Prostate gland (tissue), 2 donors: ENCODE measurements at regions not wholly inside any gene's neighbourhood (a gene's known extent, or its start where the extent isn't known, plus 50 kb on each side); places are given as distances from the start of the nearest gene placed in this dataset.

Experiments
- DNase-seq: peaks from one replicate; pipeline ENCODE4 v3.0.0-alpha.2; 2019; ENCODE audit warnings: low spot score
- H3K27ac ChIP-seq, 2 donors: fragments of 200-600 bp; sonication (generic); 2 replicates each; pipeline ENCODE4 v1.5.1; 2017 to 2019
- H3K27me3 ChIP-seq: fragments of 200-600 bp; sonication (generic); replicated peaks from 2 replicates; pipeline ENCODE4 v1.5.1; 2019; ENCODE audit not compliant: insufficient read depth
- H3K36me3 ChIP-seq, 2 donors: fragments of 200-600 bp; sonication (generic); 1 replicate in 1 of 2; 2 replicates in 1 of 2; pipeline versions ENCODE4 v1.5.1 to v1.8.1; 2017 to 2019
- H3K4me1 ChIP-seq: fragments of 200-600 bp; sonication (generic); replicated peaks from 2 replicates; pipeline ENCODE4 v1.5.1; 2019
- H3K4me3 ChIP-seq, 2 donors: fragments of 200-600 bp; sonication (generic); 2 replicates each; pipeline ENCODE4 v1.5.1; 2017 to 2019
- H3K9me3 ChIP-seq: fragments of 200-600 bp; sonication (generic); 2 replicates; pipeline ENCODE4 v1.5.1; 2017
- CTCF ChIP-seq, 4 experiments: fragments of 200-600 bp in 2 of 4; fragments of 450-650 bp in 2 of 4; sonication (generic) in 2 of 4; IDR thresholded peaks; 1 replicate in 3 of 4; 2 replicates in 1 of 4; pipeline ENCODE4 v1.5.1; 2016 to 2019; ENCODE audit warnings: antibody characterized with exemption in 4 of 4, mild to moderate bottlenecking in 2 of 4, moderate library complexity in 2 of 4
- POLR2A ChIP-seq: fragments of 450-650 bp; IDR thresholded peaks from one replicate; pipeline ENCODE4 v1.6.1; 2016; ENCODE audit warnings: antibody characterized with exemption, mild to moderate bottlenecking
- POLR2AphosphoS5 ChIP-seq: sonication (generic); formaldehyde crosslinking; IDR thresholded peaks from one replicate; pipeline ENCODE4 v1.6.1; 2017; ENCODE audit warnings: antibody characterized with exemption
- WGBS: methylation state at CpG from one replicate; pipeline ENCODE4 v1.1.5; 2018; 5-methylcytosine and 5-hydroxymethylcytosine counted together
- intact Hi-C: fragments of 100-400 bp; cut with DNase I; formaldehyde crosslinking; loops from one replicate; pipeline ENCODE4 v1.14.2; 2022

DNA sequence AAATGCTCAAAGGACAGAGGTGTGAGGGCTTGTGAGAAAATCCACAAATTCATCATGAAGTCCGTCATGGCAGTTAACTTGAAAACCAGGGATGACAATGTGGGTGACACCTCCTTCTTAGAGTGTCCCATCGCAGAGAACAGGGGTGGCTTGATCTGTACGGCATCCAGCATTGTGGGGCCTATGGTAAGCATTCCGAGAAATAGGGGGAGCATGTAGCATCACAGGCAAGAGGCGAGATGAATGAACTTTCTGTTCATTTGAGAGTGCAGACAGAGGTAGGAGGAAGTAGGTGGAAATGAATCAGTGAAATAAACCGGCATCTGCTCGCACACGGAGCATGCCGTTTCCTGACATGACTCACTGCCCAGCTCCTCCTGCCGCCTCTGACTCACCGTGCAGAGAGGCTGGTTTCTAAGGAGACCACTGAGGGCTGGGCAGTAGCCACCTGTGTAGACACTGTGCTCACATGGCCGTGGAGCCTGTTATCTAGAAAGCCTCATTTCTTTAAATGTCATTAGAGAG, 339.0 kb downstream of the RFC3 start:
- H3K9me3 ChIP-seq, result no peaks in the 10 kb centered on the region
- no peaks in the 10 kb centered on the region for H3K4me1 ChIP-seq
- peak; percentile 64 for DNase-seq
- intact Hi-C loops, result no loop called here
- TF ChIP-seq CTCF (IDR thresholded peaks at IDR 0.05) (no peak), POLR2AphosphoS5 (peak; percentile 66)
- no peak overlapping the region for H3K27ac ChIP-seq
- no peaks in the 10 kb centered on the region for H3K36me3 ChIP-seq
- H3K4me3 ChIP-seq, result no peak overlapping the region
- 30% methylated on average over 12 of the region's 12 CpGs for WGBS
- no peaks in the 10 kb centered on the region for H3K27me3 ChIP-seq

DNA sequence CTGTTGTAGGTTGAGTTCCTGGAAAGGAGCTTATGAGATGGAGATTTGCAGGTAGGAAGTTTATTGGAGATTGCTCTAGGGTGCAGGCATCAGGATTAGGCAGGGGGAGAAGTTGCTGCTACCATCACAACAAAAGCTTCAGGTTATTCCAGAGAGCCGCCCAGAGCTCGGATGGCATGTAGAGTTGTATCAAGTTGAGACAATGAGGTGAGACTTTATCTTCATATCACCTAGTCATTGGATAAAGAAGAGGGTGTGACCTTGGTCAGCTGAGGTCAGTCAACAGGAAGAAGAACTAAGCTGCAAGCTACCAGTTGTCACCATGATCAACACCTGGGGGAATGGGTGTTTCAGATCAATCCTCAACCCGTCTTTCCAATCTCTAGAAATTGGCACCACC, 342.0 kb downstream of the RFC3 start:
- Histone ChIP-seq H3K27ac (no peak overlapping the region), H3K36me3 (no peaks in the 10 kb centered on the region), H3K4me1 (no peaks in the 10 kb centered on the region), H3K27me3 (no peaks in the 10 kb centered on the region), H3K9me3 (no peaks in the 10 kb centered on the region), H3K4me3 (no peak overlapping the region)
- intact Hi-C loops, result no loop called here
- 95% methylated on average over 3 of the region's 3 CpGs for WGBS
- DNase-seq, result no peak
- no peak for TF ChIP-seq CTCF (IDR thresholded peaks at IDR 0.05)
- TF ChIP-seq POLR2AphosphoS5, result no peak
- no peak for TF ChIP-seq POLR2A

DNA sequence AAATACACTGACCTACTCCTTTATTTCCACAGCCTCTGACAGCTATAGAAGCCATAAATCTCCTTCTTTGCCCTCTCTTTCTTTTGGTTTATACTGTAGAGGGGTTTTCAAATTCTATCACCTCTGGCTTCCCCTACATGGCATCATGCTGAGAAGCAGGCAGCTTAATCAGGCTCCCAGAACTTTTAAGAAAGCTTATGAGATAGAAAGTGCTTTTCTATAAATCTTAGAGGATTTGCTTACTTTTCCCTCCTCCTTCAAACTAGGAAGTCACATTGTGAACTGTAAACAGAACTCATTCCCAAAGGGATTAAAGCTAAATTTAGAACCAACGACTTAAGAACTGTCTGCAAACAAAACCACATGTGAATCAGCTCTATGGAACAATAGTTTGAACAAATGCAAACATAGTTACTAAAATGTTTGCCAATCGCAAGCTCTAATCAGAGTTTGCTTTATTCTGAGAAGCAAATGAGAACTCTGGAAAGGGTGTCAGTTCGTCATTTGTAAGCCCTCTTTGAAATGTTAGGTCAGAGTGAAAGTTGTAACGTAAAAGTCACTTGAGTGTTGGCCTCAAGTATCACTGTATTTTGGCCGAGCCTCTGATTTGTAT, 344.1 kb downstream of the RFC3 start:
- H3K27ac ChIP-seq, result peak overlapping the region; percentile 57 to 63

DNA sequence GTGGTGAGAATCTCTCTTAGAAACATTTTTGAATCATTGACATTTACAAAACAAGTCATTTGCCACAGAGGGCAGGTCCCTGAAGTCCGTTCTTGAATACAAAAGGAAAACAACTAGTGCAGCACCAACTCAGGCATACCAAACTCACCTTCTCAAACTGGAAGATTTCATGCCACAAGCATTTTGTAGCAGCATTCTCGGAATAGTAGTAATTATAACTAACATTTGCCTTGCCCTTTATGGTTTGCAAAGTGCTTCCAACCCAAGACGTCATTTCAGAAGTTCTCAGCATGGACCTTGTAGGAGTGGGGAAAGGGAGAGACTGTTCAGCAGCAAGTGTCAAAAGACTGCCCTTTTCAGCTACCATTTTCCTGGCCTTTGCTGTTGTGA, 344.6 kb downstream of the RFC3 start:
- 38% methylated on average over 3 of the region's 3 CpGs for WGBS
- H3K36me3 ChIP-seq, result no peaks in the 10 kb centered on the region
- no peaks in the 10 kb centered on the region for H3K27me3 ChIP-seq
- DNase-seq, result no peak
- H3K27ac ChIP-seq, result peak overlapping the region; percentile 57 to 63
- H3K4me3 ChIP-seq, result no peak overlapping the region
- no peaks in the 10 kb centered on the region for H3K9me3 ChIP-seq
- intact Hi-C loops, result no loop called here
- TF ChIP-seq POLR2AphosphoS5, result no peak
- no peak for TF ChIP-seq CTCF (IDR thresholded peaks at IDR 0.05)
- no peak for TF ChIP-seq POLR2A
- no peaks in the 10 kb centered on the region for H3K4me1 ChIP-seq

More for the DNA sequence above, 344.1 kb downstream of the RFC3 start:
- intact Hi-C loops, result no loop called here
- WGBS, result 11% methylated on average over 5 of the region's 5 CpGs
- H3K4me3 ChIP-seq, result no peak overlapping the region
- DNase-seq, result no peak
- no peaks in the 10 kb centered on the region for H3K4me1 ChIP-seq
- TF ChIP-seq POLR2A (no peak), POLR2AphosphoS5 (peak; percentile 81)
- no peaks in the 10 kb centered on the region for H3K9me3 ChIP-seq
- no peaks in the 10 kb centered on the region for H3K36me3 ChIP-seq
- no peaks in the 10 kb centered on the region for H3K27me3 ChIP-seq

DNA sequence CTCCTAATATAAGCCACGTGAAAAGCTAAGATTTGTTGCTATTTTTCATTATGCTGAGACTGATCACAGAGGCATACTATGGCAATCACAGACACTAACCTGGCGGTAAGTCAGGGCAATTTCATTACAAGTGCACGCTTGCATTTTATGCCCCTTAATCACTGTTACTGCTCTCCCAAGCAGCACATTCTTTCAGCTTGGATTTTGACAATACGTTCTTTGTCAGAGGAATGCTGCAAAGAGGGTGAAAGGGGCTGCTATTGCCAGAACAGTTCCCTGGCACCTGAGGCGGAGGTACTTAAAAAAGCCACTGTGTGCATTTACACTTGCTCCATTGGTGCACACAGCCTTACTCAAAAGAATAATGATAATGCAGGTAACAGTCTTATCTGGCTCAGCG, 346.6 kb downstream of the RFC3 start:
- TF ChIP-seq CTCF (IDR thresholded peaks at IDR 0.05) (no peak), POLR2AphosphoS5 (no peak), POLR2A (no peak)
- no peaks in the 10 kb centered on the region for H3K4me1 ChIP-seq
- H3K27ac ChIP-seq, result no peak overlapping the region
- WGBS, result 68% methylated on average over 6 of the region's 6 CpGs
- no peak overlapping the region for H3K4me3 ChIP-seq
- H3K9me3 ChIP-seq, result no peaks in the 10 kb centered on the region
- no peaks in the 10 kb centered on the region for H3K27me3 ChIP-seq
- no peaks in the 10 kb centered on the region for H3K36me3 ChIP-seq
- no peak for DNase-seq
- intact Hi-C loops, result no loop called here
